Ammon's horn (tissue), 1 donor: ENCODE measurements at regions not wholly inside any gene's neighbourhood (a gene's known extent, or its start where the extent isn't known, plus 50 kb on each side); places are given as distances from the start of the nearest gene placed in this dataset.
A peak's percentile ranks its signal among the peaks of the same experiment; 100 is the strongest.
"Not testable (repeated sequence)": the region's sequence is repeated elsewhere in the genome, so short reads cannot be mapped to it uniquely, and the experiment has no call there.

Source experiments
- DNase-seq: peaks from one replicate; pipeline ENCODE4 v3.0.0-alpha.2; 2016; ENCODE audit warnings: low spot score

DNA sequence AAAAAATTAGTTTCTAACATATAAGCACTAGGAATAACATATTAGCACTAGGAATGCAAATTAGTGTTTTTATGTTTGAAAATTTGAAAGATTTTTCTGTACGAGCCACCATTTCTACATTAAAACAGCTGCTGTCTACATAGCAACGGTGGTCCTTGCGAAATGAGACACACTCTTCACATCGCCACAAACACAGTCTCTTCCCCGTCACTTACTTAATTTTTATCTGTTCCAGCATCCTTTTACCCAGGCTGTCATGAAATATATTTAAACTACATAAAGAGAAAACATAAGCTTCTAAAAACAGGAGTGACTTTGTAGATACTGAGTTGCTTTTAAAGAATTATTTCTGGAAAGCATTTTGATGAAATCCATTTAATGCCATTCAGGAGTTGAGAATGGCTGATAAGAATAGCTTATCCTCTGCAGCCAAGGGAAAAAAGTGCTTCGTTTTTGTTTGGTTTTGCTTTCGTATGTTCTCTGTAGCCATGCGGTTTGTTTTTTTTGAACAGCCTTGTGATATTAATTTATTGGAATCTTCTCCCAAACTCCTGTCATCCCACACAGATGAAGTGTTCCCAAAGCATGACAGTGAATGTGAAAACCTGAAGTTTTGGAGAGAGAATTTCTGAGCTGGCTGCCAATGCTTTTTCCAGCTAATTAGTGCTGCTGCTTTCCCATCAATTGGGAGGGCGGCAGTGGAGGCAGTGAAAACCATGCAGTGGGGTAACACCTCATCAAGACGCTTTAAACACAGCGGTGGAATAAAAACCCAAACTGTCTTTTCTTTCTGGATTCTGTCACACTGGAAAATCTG, 603.7 kb upstream of the ADARB2 start:
- DNase-seq = peak; percentile 7

- DNase-seq = no peak
Observed at GRCh38 chr10:2335626-2336025, 598.3 kb upstream of the ADARB2 start.

DNA sequence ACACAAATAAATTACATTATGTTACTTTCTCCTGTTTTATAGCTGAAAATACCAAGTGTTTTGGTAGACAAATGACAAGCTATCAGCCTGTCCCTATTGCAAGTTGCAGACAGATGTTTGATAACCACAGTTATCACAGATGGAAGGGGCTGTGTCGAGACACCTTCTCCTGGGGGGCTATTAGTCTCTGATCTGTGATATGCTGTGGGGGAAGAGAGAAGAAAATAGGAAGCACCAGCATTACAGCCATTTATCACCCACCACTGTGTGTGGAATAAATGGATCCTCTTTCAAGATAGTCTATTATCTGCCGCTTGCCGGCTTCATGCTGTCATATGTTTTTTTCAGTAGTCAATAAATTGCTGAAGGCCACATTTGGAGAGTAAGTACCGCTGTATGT, 597.2 kb upstream of the ADARB2 start:
- no peak for DNase-seq

- DNase-seq = no peak
Observed at GRCh38 chr10:2329082-2329481, 591.8 kb upstream of the ADARB2 start.

DNA sequence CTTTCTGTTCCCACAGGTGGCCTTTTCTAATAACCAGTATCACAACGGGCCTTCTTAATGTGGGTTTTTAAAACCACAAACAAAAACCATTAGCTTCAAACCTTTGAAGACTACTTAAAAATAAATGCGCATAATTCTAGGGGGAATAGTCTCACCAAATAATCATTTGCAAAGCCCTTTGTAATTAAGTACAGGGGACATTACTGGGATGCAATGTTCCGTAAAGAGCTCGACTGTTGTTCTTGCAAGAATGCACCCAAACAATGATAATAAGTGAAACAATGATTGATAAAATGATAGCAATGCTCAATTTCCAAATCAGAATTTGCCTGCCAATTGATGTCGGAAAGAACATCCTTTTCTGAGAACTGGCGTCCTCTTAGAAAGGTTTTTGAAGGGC, 589.1 kb upstream of the ADARB2 start:
- DNase-seq = no peak

GRCh38 chr10:2315045-2315485, 577.7 kb upstream of the ADARB2 start:
- DNase-seq = not testable (repeated sequence)

DNA sequence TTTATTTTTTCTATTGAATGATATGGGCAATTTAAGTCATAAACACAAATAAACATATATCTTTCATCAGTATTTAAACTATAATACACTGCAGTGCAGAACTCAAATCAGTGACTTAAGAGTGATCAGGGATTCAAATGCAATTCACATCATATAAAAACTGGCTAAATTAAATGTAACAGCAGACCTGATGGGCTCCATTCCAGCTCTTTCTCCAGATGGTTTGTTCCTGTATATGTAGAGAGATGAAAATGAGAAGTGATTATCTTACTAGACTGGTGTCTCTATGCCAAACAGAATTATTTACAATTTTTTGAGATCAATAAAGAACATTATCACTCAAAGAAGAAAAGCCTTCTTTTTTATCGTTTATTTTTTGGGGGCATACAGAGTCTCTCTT, 568.8 kb upstream of the ADARB2 start:
- DNase-seq = no peak

- no peak for DNase-seq
Observed at GRCh38 chr10:2303169-2303568, 565.8 kb upstream of the ADARB2 start.

DNA sequence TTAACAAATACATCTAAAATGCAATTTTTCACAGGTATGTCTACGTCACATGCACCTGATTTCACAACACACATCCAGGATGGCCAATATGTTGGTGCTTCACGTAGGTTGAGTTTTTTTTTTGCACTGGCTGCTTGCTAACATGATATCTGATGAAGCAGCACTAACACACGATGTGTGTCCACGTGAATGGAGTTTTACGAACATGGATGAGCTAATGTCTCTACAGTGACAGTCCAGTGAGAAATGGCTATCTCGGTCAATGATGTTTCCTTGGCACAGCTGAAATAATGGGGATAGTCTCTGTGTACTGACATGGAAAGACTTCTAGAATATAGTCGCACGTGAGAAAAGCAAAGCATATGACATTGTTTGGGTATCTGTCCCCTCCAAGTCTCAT, 563.9 kb upstream of the ADARB2 start:
- DNase-seq = no peak

- DNase-seq = no peak
Observed at GRCh38 chr10:2300231-2300630, 562.9 kb upstream of the ADARB2 start.

DNA sequence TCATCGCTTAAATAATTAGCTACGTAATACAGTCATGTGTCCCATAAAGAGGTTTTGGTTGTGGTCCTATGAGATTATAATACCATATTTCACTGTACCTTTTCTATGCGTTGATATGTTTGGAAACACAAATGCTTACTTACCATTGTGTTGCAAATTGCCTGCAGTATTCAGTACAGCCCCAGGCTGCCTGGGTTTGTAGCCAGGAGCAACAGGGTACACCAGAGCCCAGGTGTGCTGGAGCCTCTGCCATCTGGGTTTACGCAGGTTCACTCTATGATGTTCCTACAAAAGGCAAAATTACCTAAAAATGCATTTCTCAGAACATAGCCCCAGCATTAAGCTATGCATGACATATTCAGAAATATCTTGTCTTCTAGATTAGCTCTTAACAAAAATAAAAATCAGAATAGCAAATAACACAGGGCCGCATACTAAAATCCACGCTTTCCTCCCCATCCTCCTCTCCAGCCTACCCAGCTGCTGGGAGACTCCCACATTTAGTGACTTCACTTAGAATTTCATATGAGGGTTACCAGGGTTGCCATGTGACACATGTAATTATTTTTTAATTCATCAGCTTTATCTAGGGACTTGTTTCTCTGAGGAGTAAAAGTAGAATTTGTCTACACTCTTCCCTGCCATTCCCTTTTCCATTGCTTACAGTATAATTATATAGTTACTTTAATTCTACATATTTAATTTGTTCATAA, 559.0 kb upstream of the ADARB2 start:
- DNase-seq = no peak

- no peak for DNase-seq
Observed at GRCh38 chr10:2294739-2295138, 557.4 kb upstream of the ADARB2 start.

- DNase-seq = no peak
Observed at GRCh38 chr10:2284071-2284470, 546.7 kb upstream of the ADARB2 start.

DNA sequence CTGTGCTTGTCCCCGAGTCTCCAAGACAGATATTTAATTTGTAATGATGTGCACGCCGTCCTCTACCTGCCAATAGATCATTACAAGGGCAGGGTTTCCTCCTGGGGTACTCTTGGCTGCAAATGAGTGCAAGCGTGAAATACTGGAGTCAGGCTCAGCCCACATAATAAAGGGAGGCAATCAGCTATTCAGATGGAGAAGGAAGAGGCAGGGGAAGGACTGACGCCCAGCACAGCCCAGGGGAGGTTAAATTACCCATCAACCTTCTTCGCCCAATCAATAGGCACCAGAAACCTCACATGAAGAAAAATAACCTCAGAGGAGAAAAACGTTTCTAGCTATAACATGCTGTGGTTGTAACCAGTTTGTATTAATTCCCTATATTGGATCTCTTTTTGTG, 544.9 kb upstream of the ADARB2 start:
- no peak for DNase-seq

DNA sequence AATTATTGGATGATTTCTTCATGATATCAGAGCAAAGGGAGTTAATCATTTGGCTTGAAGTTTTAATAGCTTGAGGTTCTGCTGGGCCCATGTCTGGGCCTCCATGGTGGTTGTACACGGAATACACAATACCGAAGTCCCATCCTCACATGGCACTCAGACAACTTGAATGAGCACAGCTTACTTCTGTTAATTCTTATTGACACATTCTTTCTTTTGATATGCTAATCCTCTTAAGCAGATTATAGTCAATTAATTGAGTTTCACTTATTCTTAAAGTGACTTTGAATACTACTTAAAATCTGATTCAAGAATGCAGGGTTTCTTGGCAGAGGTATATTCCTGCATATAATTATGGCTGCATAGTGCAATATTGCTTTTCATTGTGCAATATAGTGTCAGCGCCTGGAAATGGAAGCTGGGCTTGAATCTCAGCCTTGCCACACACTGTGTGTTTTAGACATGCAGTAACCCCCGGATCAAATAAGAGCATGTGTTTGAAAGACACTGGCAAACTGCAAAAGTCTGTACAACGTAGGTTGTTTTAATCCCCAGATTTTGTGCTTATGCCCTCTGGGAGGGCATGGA, 543.5 kb upstream of the ADARB2 start:
- no peak for DNase-seq

DNA sequence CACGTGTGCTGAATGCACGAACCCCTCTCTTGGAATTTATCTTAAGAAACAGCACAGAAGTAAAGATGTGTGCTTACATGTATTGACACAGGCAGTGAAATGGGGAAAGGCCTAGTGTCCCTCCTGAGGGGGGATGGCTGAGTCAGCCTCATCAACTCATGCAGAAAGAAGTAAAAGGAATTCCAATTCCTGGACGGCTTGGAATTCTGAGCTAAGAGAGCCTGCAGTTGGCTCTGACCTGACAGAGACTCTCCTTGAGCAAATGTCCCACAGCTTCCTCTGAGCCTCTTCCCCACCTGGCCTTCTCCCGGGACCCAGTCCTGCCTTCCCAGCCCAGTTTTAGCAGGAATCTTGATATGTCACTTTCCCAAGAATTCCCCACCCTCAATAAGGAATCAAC, 542.4 kb upstream of the ADARB2 start:
- no peak for DNase-seq

DNA sequence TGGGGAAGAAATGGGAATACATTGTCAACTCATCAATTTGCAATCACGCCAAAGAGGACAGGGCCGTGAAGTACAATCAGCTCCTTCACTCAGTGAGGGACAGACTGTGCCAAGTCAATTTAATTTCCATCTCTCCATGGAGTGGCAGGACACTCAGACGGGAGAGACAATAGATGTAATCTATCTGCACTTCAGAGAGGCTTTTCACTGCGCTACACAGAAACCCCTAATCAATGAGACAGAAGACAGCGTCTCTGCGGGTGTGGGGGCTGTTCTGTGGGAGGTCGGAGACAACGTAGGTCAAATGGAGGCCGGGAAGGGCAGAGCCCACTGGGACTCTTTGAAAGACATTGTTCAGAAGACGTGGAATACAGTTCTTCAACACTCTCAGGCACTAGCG, 541.0 kb upstream of the ADARB2 start:
- DNase-seq = no peak

GRCh38 chr10:2263561-2263960, 526.2 kb upstream of the ADARB2 start:
- no peak for DNase-seq

- DNase-seq = no peak
Observed at GRCh38 chr10:2262878-2263277, 525.6 kb upstream of the ADARB2 start.

DNA sequence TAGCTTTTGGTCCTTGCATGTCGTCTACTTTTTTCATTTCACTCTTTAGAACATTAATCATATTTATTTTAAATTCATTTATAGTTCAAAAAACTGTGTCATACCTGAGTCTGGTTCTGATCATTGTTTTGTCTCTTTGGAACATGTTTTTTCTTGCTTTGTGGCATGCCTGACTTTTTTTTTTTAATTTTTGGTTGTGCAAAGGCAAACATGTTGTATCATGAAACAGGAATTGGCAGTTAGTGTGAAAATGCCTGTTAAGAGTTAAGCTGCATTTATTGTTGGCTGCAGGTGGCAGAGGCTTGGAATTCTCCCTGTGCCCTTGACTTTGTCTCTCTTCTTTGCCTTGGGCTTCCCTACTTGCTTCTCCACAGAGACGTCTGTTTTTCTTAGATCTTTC, 525.0 kb upstream of the ADARB2 start:
- no peak for DNase-seq

- DNase-seq = no peak
Observed at GRCh38 chr10:2256241-2256640, 518.9 kb upstream of the ADARB2 start.

GRCh38 chr10:2252096-2252495, 514.8 kb upstream of the ADARB2 start:
- no peak for DNase-seq

GRCh38 chr10:2251631-2252030, 514.3 kb upstream of the ADARB2 start:
- no peak for DNase-seq
